ENCODE measurements at regions not wholly inside any gene's neighbourhood (a gene's known extent, or its start where the extent isn't known, plus 50 kb on each side); places are given as distances from the start of the nearest gene placed in this dataset.

DNA sequence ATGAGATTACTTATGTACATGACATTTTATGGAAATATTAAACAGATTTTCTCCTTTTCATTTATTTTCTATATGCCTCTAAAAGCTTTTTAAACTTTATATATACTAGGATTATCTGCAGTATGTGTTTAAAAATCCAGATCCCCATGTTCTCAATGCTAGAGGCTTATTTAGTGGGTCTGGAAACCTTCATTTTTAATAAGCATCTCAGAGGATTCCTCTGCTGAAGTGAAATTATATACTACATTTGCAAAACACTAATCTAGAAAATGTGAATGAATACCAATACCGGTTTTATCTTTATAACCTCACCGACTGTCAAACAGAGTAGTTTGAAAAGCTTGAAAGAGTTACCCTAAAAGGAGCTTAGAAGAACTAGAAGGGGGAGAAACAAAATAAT is 863.8 kb upstream of the ZWINT start:
- H3K9ac ChIP-seq, result no peak overlapping the region
- in situ Hi-C loops (cut with MboI), result no loop called here
- no peaks in the 10 kb centered on the region for H3K79me2 ChIP-seq (ENCODE audit: insufficient read depth)
- no peaks in the 10 kb centered on the region for H3K27me3 ChIP-seq (replicated peaks; ENCODE audit: insufficient read depth)
- 12 to 14% methylated on average over 2 of the region's 2 CpGs for WGBS, 2 experiments (ENCODE audit: low coverage in 1 of 2, low lambda C conversion rate in 2 of 2, missing lambda C conversion rate in 2 of 2)
- no peaks in the 10 kb centered on the region for H3F3A ChIP-seq (ENCODE audit: insufficient read depth)
- H3K36me3 ChIP-seq (ENCODE audit: low read depth), result no peaks in the 10 kb centered on the region
- no peaks in the 10 kb centered on the region for H3K9me3 ChIP-seq (ENCODE audit: low read depth)
- H3K9me2 ChIP-seq (ENCODE audit: insufficient read depth), result no peaks in the 10 kb centered on the region
- H3K4me2 ChIP-seq (ENCODE audit: unreplicated experiment), result no peak overlapping the region
- H3K4me1 ChIP-seq (ENCODE audit: insufficient read depth), result no peaks in the 10 kb centered on the region
- no peak overlapping the region for H3K4me3 ChIP-seq
- H2AFZ ChIP-seq, result no peak overlapping the region
- TF ChIP-seq EZH2phosphoT487 (IDR thresholded peaks at IDR 0.05; ENCODE audit: insufficient read depth, low read depth), result no peak
- no peak for TF ChIP-seq EZH2 (IDR thresholded peaks at IDR 0.05; ENCODE audit: insufficient read depth, poor library complexity, severe bottlenecking)
- no peaks in the 10 kb centered on the region for H4K20me1 ChIP-seq (ENCODE audit: insufficient read depth)
- no peak overlapping the region for H3K27ac ChIP-seq
- no peak for DNase-seq

DNA sequence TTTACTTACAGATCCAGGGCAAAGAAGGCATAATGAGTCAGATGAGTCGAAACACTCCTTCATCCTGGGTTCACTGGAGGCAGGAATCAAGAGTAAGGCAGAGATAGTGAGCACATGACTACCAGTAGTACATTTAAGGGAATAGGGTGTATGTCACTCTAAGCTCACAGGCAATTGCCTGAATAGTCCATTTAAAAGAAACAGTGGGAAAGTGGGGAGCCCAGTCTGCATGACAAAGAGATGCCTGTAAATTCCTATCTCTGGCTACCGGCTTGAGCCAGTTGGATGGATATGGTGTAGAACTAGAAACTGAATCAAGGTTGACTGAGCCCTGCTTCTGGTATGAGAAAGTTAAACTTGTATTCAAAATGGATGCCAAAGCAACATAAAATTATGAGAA is 861.5 kb upstream of the ZWINT start:
- Histone ChIP-seq H4K20me1 (ENCODE audit: insufficient read depth) (no peaks in the 10 kb centered on the region), H3K9me2 (ENCODE audit: insufficient read depth) (no peaks in the 10 kb centered on the region), H3K9ac (no peak overlapping the region), H3K9me3 (ENCODE audit: low read depth) (no peaks in the 10 kb centered on the region), H3K4me2 (ENCODE audit: unreplicated experiment) (no peak overlapping the region), H3K27me3 (replicated peaks; ENCODE audit: insufficient read depth) (no peaks in the 10 kb centered on the region), H3K36me3 (ENCODE audit: low read depth) (no peaks in the 10 kb centered on the region), H2AFZ (no peak overlapping the region), H3K4me1 (ENCODE audit: insufficient read depth) (no peaks in the 10 kb centered on the region), H3K27ac (no peak overlapping the region), H3K4me3 (no peak overlapping the region), H3K79me2 (ENCODE audit: insufficient read depth) (no peaks in the 10 kb centered on the region), H3F3A (ENCODE audit: insufficient read depth) (no peaks in the 10 kb centered on the region)
- no peak for DNase-seq
- in situ Hi-C loops (cut with MboI), result no loop called here
- TF ChIP-seq EZH2phosphoT487 (IDR thresholded peaks at IDR 0.05; ENCODE audit: insufficient read depth, low read depth) (no peak), EZH2 (IDR thresholded peaks at IDR 0.05; ENCODE audit: insufficient read depth, poor library complexity, severe bottlenecking) (no peak)
- WGBS, 2 experiments (ENCODE audit: low coverage in 1 of 2, low lambda C conversion rate in 2 of 2, missing lambda C conversion rate in 2 of 2), result 22 to 27% methylated on average over 2 of the region's 2 CpGs

DNA sequence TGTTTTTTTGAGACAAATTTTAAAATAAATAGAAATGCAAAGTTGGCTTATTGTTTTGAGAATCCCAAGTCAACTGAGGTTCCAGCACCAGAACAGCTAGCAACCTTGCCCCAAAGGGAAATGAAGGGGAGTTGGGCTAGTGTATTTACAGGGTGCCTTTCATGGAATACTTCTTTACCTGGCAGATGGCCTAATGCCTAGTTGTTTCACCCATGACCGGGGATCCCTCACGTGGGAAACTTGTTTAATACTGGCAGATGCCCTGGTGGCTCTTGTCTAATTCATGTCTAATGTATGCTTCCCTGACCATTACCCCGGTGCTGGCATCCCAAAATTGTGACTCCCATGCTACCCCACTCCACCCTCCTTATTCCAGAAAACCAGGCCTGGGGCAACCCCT is 861.1 kb upstream of the ZWINT start:
- in situ Hi-C loops (cut with MboI), result no loop called here
- H3K9ac ChIP-seq, result no peak overlapping the region
- H3F3A ChIP-seq (ENCODE audit: insufficient read depth), result no peaks in the 10 kb centered on the region
- no peaks in the 10 kb centered on the region for H4K20me1 ChIP-seq (ENCODE audit: insufficient read depth)
- no peak overlapping the region for H3K4me2 ChIP-seq (ENCODE audit: unreplicated experiment)
- no peaks in the 10 kb centered on the region for H3K79me2 ChIP-seq (ENCODE audit: insufficient read depth)
- no peaks in the 10 kb centered on the region for H3K9me3 ChIP-seq (ENCODE audit: low read depth)
- H3K9me2 ChIP-seq (ENCODE audit: insufficient read depth), result no peaks in the 10 kb centered on the region
- 21 to 30% methylated on average over 3 of the region's 3 CpGs for WGBS, 2 experiments (ENCODE audit: low coverage in 1 of 2, low lambda C conversion rate in 2 of 2, missing lambda C conversion rate in 2 of 2)
- DNase-seq, result no peak
- no peaks in the 10 kb centered on the region for H3K4me1 ChIP-seq (ENCODE audit: insufficient read depth)
- H3K4me3 ChIP-seq, result no peak overlapping the region
- H3K27ac ChIP-seq, result no peak overlapping the region
- no peak overlapping the region for H2AFZ ChIP-seq
- no peaks in the 10 kb centered on the region for H3K27me3 ChIP-seq (replicated peaks; ENCODE audit: insufficient read depth)
- H3K36me3 ChIP-seq (ENCODE audit: low read depth), result no peaks in the 10 kb centered on the region
- TF ChIP-seq EZH2phosphoT487 (IDR thresholded peaks at IDR 0.05; ENCODE audit: insufficient read depth, low read depth) (no peak), EZH2 (IDR thresholded peaks at IDR 0.05; ENCODE audit: insufficient read depth, poor library complexity, severe bottlenecking) (no peak)

DNA sequence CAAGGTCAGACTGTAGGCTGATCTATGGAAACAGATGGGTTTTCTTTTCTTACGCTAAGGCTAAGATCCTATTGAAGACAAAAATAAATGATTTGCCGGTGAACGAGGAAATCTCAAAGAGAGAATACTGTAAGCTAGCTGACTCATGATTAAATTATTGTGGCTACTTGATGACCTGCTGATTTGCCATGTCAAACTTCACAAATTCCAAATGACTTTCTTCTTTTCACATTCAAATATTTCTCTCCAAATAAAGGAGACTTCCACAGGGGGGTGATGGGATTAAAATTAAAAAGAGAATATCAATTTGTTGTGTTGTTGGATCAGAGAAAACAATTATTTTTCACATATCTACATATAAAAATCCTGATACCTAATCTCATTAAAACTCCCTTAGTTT is 860.6 kb upstream of the ZWINT start:
- Histone ChIP-seq H3K79me2 (ENCODE audit: insufficient read depth) (no peaks in the 10 kb centered on the region), H3K9me2 (ENCODE audit: insufficient read depth) (no peaks in the 10 kb centered on the region), H3K4me3 (no peak overlapping the region), H4K20me1 (ENCODE audit: insufficient read depth) (no peaks in the 10 kb centered on the region), H3K4me1 (ENCODE audit: insufficient read depth) (no peaks in the 10 kb centered on the region), H3F3A (ENCODE audit: insufficient read depth) (no peaks in the 10 kb centered on the region), H3K36me3 (ENCODE audit: low read depth) (no peaks in the 10 kb centered on the region), H3K9ac (no peak overlapping the region), H3K4me2 (ENCODE audit: unreplicated experiment) (no peak overlapping the region), H3K27me3 (replicated peaks; ENCODE audit: insufficient read depth) (no peaks in the 10 kb centered on the region), H2AFZ (no peak overlapping the region), H3K9me3 (ENCODE audit: low read depth) (no peaks in the 10 kb centered on the region), H3K27ac (no peak overlapping the region)
- in situ Hi-C loops (cut with MboI), result no loop called here
- DNase-seq, result no peak
- 64 to 72% methylated on average over 3 of the region's 3 CpGs for WGBS, 2 experiments (ENCODE audit: low coverage in 1 of 2, low lambda C conversion rate in 2 of 2, missing lambda C conversion rate in 2 of 2)
- TF ChIP-seq EZH2phosphoT487 (IDR thresholded peaks at IDR 0.05; ENCODE audit: insufficient read depth, low read depth) (no peak), EZH2 (IDR thresholded peaks at IDR 0.05; ENCODE audit: insufficient read depth, poor library complexity, severe bottlenecking) (no peak)

DNA sequence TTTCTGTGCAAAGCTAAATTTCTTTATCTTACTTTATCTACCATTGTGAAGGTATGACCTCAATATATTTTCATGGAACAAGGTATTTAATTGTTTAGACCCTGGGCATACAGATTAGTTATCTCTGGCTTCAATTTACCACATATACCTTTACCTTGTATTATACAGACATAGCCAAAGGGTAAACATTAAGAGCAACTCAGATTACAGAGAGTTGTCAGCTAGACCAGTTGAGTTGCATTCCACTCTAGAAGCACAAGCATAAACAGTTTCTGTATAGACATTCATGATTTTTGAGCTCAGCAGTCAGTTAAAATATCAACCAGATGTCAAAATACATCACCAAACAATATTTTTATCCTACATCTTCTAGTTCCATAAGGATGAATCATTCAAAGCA is 857.3 kb upstream of the ZWINT start:
- no peak overlapping the region for H3K4me2 ChIP-seq (ENCODE audit: unreplicated experiment)
- TF ChIP-seq EZH2phosphoT487 (IDR thresholded peaks at IDR 0.05; ENCODE audit: insufficient read depth, low read depth) (no peak), EZH2 (IDR thresholded peaks at IDR 0.05; ENCODE audit: insufficient read depth, poor library complexity, severe bottlenecking) (no peak)
- no peaks in the 10 kb centered on the region for H3K27me3 ChIP-seq (replicated peaks; ENCODE audit: insufficient read depth)
- no peak overlapping the region for H3K4me3 ChIP-seq
- H3K9me3 ChIP-seq (ENCODE audit: low read depth), result no peaks in the 10 kb centered on the region
- no peak overlapping the region for H2AFZ ChIP-seq
- H3K79me2 ChIP-seq (ENCODE audit: insufficient read depth), result no peaks in the 10 kb centered on the region
- no peak overlapping the region for H3K9ac ChIP-seq
- no peak for DNase-seq
- H3K27ac ChIP-seq, result no peak overlapping the region
- H3K9me2 ChIP-seq (ENCODE audit: insufficient read depth), result no peaks in the 10 kb centered on the region
- H4K20me1 ChIP-seq (ENCODE audit: insufficient read depth), result no peaks in the 10 kb centered on the region
- H3K36me3 ChIP-seq (ENCODE audit: low read depth), result no peaks in the 10 kb centered on the region
- H3F3A ChIP-seq (ENCODE audit: insufficient read depth), result no peaks in the 10 kb centered on the region
- in situ Hi-C loops (cut with MboI), result no loop called here
- no peaks in the 10 kb centered on the region for H3K4me1 ChIP-seq (ENCODE audit: insufficient read depth)
